SH-SY5Y (cell line): ENCODE measurements at regions not wholly inside any gene's neighbourhood (a gene's known extent, or its start where the extent isn't known, plus 50 kb on each side); places are given as distances from the start of the nearest gene placed in this dataset.

ENCODE experiments used
- GATA2 ChIP-seq: IDR thresholded peaks from 2 replicates; pipeline ENCODE4 v1.6.1; 2011; ENCODE audit warnings: mild to moderate bottlenecking, low read depth, low read length
- GATA3 ChIP-seq: IDR thresholded peaks from 2 replicates; pipeline ENCODE4 v1.6.1; 2011; ENCODE audit warnings: low read depth, mild to moderate bottlenecking, low read length, moderate library complexity

- TF ChIP-seq GATA3 (no peak), GATA2 (no peak)
These were observed 544.1 kb downstream of the QKI start for GRCh38 chr6:163958646-163959045.
